ENCODE measurements at regions not wholly inside any gene's neighbourhood (a gene's known extent, or its start where the extent isn't known, plus 50 kb on each side); places are given as distances from the start of the nearest gene placed in this dataset.
"Not testable (repeated sequence)": the region's sequence is repeated elsewhere in the genome, so short reads cannot be mapped to it uniquely, and the experiment has no call there.

- DNase-seq: no peak
Observed at GRCh38 chr3:11739706-11740105, 96.0 kb upstream of the VGLL4 start.

DNA sequence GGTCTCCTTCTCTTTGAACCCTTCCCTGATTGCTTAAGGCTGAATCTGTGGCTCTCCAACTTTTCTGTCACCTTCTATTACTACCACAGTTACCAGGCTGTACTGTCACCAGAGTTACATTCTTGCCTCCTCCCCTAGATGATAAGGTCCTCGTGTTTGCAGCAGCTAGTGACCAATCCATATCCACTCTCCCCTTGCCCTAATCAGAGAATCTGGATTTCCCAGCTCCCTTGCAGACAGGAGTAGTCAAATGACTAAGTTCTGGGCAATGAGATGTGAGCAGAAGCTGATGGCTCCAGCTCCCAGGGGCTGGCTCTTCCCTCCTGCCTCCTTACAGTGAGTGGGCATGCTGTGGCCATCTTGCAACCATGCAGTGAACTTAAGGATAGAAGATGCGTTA, 95.4 kb upstream of the VGLL4 start:
- no peak for DNase-seq

GRCh38 chr3:11737742-11738141, 94.0 kb upstream of the VGLL4 start:
- no peak for DNase-seq

GRCh38 chr3:11736136-11736833, 92.6 kb upstream of the VGLL4 start:
- DNase-seq: no peak

- no peak for DNase-seq
Observed at GRCh38 chr3:11735638-11736037, 91.9 kb upstream of the VGLL4 start.

DNA sequence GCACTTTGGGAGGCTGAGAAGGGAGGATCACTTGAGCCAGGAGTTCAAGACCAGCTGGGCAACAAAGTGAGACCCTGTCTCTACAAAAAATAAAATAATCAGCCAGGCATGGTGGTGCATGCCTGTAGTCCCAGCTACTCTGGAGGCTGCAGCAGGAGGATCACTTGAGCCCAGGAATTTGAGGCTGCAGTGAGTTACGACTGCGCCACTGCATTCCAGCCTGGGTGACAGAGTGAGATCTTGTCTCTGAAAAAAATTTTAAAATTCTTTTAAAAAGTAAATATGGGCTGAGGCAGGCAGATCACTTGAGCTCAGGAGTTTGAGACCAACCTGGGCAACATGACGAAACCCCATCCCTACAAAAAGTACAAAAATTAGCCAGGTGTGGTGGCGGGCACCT, 91.4 kb upstream of the VGLL4 start:
- DNase-seq: not testable (repeated sequence)

DNA sequence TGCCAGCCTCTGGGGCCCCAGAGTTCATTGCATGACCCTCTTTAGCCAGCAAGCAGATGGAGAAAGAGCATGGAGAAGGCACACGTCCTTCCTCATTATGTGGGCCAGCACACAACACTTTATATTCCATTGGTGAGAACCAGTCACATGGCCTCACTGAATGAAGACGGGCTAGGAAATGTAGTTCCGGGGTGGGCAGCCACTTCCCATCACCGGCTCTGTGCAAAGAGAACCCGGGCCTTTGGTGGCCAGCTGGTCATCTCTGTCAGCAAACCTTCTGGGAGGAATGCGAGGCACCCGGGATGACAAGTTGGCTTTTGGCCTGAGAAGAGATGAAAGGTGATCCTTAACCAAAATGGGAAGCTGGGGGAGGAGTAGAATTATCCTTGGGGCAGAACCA, 90.2 kb upstream of the VGLL4 start:
- no peak for DNase-seq

DNA sequence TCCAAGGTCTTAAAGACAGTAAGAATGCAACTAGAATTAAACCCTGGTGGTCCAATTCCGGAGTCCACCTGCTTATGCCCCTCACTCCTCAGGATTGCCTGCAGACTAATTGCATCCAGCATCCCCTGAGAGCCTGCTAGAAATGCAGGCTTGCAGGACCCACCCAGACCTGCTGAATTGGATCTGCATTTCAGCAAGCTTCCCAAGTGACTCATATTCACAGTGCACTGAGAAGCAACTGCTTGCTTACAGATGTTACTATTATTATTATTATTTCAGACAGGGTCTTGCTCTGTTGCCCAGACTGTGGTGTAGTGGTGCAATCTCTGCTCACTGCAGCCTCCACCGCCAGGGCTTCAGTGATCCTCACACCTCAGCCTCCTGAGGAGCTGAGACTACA, 83.5 kb upstream of the VGLL4 start:
- DNase-seq: no peak

GRCh38 chr3:11726146-11726545, 82.4 kb upstream of the VGLL4 start:
- DNase-seq: no peak

DNA sequence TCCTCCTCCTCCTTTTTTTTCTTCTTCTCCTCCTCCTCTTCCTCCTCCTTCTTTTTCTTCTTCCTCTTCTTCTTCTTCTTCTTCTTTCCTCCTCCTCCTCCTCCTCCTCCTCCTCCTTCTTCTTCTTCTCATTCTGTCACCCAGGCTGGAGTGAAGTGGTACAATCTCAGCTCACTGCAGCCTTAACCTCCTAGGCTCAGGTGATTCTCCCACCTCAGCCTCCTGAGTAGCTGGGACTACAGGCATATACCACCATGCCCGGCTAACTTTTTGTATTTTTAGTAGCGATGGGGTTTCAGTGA, 81.6 kb upstream of the VGLL4 start:
- DNase-seq: not testable (repeated sequence)

DNA sequence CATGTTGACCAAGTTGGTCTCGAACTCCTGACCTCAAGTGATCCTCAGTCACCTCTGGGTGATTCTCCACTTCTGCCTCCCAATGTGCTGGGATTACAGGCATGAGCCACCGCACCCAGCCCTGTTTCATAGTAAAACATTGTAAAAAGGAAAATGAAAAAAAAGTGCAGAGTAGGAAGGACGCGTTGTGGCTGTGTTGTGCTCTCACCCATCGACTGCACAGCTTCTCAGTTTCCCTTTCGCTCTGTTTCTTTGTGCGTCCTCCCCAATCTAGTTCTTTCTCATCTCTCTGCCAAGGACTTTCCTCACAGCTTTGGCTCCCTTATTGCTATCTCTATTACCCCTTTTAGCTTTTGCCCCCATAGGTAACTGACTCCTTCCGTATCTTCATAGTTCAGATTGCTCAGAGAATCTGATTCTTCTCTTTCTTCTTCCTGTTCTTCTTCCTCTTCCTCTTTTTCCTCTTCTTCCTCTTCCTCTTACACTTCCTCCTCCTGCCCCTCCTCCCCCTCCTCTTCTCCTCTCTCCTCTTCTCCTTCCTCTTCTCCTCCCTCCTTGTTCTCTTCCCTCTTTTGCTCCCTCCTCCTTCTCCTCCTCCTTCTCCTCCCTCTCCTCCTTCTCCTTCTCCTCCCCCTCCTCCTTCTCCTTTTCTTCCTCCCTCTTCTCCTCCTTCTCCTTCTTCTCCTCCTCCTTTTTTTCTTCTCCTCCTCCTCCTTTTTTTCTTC, 81.1 kb upstream of the VGLL4 start:
- DNase-seq: peak; percentile 58

GRCh38 chr3:11721479-11721878, 77.8 kb upstream of the VGLL4 start:
- DNase-seq: no peak

DNA sequence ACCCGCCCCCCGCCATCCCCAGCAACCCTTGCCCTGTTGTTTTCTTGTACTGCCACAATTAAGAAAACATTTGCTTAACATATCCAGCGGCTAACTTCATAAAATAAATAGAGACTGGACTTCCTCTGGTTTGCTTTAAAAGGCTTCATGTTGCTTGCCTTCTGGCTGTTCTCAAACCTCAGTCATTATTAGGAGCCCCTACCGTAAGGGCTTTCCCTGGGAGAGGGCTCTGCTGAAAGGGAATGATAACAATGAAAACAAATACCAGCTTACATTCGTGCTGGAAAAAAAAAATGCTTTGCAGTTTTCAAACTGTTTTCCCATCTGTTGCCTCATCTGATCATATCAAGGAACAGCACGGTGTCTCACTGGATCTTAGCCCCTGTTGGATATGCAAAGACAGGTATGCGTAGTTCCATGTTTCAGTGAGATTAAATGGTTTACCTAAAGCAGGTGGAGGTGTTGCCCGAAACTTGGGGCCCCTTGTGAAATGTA, 77.2 kb upstream of the VGLL4 start:
- DNase-seq: no peak

DNA sequence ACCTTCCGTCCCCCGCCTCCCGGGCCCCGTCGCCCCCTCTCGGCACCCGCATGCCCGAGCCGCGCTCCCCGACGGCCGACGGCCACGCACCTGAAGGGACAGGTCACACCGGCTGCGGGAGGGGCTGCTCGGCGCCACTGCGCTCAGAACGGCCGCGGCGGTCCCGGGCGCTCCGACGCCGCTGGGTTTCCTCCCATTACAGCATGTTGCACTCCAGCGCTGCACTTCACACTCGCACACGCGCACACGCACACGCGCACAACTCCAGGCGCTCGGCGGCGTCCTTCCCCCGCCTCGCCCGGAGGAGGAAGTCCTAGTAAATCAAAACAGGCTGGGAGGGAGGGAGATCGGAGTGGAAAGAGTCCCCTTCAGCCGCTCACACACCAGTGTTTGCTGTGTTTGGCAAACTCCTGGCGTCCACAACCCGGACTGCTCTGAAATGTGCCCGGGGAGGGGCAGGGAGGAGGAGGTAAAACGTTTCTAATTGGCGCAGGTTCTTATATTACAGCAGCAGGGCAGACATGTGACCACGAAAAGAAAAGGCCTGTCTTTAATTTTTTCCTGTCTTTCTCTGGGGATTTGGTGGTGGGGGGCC, 76.7 kb upstream of the VGLL4 start:
- DNase-seq: peak; percentile 62

DNA sequence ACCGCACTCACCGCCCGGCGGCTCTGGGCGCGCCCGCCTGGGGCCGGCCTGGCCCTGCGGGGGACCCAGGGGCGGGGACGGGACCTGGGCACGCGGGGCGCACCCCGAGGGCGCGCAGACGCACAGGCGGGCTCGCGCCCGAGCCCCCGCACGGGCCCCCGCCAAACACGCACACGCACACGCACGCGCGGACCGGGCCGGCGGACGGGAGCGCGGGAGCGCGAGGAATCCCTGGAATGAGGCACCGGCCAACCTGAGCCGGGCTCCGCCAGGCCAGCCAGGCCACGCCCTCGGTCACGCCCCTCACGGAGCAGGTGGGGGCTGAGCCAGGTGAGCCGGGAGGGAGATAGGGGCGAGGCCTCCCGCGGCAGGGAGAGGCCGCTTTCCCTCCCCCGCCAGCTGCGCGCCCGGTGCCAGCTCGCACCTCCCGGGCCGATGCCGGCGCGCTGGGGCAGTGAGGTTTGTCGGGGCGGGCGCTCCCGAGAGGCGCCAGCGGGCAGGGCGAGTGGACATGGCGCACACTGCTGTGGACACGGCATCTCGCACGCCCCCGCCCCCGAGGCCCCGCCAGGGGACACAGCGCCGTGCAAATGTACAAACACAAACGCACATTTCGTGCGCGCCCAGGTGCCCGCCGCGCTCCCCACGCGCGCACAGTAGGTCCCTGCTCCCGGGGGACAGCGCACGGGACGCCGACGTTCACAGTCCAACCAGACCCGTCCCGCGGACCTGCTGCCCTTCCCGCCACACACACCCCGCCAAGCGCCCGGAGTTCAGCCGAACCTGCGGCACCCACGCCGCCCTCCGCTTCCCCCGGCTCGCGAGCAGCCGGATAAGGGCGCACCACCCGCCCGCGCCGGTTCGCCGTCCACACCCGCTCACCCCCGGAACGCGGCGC, 75.9 kb upstream of the VGLL4 start:
- DNase-seq: peak; percentile 66

GRCh38 chr3:11718637-11719405, 75.1 kb upstream of the VGLL4 start:
- DNase-seq: peak; percentile 65

DNA sequence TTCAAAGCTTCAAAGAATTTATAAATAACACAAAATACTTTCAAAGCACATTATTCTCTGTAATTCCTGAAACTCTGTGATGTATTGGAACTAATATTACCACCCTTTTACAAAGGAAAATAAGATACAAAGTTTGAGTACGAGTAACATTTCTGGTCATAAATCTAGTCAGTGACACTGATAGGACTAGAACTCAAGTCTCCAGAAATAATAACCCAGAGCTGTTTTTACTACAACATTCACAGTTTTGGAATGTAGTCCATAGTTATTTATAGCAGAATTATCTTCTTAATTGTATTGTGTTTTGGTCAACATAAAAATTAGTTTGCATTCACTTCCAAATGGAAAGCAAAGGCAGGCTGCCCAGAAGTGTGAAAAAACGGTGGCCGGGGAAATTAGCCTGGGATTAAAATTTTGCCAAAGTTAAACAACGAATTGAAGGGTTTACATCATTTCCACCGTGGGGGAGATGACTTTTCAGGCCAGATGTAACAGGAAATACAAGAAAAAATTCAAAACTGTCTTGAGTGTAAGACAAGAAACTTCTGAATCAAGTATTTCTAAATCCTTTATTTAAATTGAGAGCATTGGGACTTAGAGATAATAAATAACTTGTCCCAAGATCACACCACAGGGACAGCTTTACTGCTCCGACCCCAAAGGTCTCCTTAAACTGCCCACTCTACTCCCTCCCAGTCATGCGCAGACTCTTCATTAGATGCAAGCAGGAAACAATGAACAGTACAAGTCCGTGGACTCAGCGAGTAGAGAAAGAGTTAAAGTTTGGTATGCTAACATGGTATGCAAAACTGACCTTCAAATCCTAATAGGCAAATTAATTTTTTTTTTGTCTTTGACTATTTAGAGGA, 74.3 kb upstream of the VGLL4 start:
- no peak for DNase-seq

DNA sequence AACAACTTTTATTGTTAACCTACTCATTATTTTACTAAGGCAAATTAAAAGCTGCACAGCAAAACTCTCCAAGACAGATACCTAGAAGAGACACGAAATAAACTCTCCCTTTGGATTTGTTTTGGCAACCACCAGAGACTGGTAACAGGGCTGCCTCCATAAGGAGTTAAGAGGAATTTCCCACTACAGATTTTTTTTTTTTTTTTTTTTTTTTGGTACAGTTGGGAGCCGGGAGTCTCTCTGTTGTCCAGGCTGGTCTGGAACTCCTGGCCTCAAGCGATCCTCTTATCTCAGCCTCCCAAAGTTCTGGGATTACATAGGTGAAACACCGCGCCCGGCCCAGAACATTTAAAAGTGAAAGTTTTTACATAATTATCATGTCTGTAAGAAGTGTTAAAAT, 73.6 kb upstream of the VGLL4 start:
- no peak for DNase-seq

GRCh38 chr3:11716573-11717290, 73.0 kb upstream of the VGLL4 start:
- DNase-seq: no peak

DNA sequence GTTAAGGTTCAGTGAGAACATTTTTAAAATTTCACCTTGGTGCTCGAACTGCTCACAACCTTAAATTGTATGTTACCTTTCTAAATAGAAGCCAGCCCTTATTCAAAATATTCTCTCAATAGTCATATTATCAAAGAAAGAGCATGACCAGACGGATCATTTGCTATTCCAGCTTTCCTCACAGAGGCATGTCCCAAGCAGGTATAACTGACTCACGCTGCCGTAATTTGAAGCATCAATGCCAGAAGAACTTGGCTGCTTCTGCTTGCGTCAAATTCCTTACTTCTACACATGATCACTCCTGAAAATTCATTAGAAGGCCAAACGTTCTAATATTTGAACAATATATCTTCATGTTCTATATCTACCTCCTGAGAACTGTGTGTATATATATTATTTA, 69.5 kb upstream of the VGLL4 start:
- DNase-seq: no peak

- no peak for DNase-seq
Observed at GRCh38 chr3:11712646-11713045, 68.9 kb upstream of the VGLL4 start.
